ENCODE measurements at regions not wholly inside any gene's neighbourhood (a gene's known extent, or its start where the extent isn't known, plus 50 kb on each side); places are given as distances from the start of the nearest gene placed in this dataset.
"Not testable (repeated sequence)": the region's sequence is repeated elsewhere in the genome, so short reads cannot be mapped to it uniquely, and the experiment has no call there.

- no peaks in the 10 kb centered on the region for H3K4me1 ChIP-seq (ENCODE audit: low read depth)
- DNase-seq (no peak), ATAC-seq (no peak)
- no peak overlapping the region for H3K4me3 ChIP-seq
- H3K9me3 ChIP-seq: peaks cover 10% of the 10 kb centered on the region
- H3K36me3 ChIP-seq (ENCODE audit: low read depth): no peaks in the 10 kb centered on the region
- no peak for TF ChIP-seq CTCF (IDR thresholded peaks at IDR 0.05)
- intact Hi-C loops (cut with DNase I, micrococcal nuclease): no loop called here
Measured at GRCh38 chr4:10853196-10853595, 168.6 kb upstream of the CLNK start.

DNA sequence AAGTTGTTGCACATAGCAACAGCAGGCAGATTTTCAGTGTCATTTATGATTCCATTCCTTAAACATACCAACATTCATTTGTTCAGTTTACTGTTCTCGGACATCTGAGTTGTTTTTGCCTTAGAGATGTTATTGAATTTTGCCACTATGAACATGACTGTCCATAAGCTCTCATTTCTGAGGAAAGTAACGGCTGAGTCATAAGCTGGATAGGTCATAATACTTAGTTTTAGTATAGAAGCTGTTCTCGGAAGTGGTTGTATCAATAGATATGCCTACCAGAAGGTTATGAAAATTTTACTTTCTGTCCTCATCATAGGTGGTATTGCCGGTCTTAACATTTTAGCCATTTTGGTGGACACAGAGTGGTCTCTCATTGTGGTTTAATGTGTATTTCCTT lies 157.1 kb upstream of the CLNK start:
- intact Hi-C loops (cut with DNase I, micrococcal nuclease): no loop called here
- H3K4me3 ChIP-seq: no peak overlapping the region
- no peak for DNase-seq
- no peaks in the 10 kb centered on the region for H3K4me1 ChIP-seq (ENCODE audit: low read depth)
- TF ChIP-seq CTCF (IDR thresholded peaks at IDR 0.05): no peak
- H3K9me3 ChIP-seq: no peaks in the 10 kb centered on the region
- H3K36me3 ChIP-seq (ENCODE audit: low read depth): no peaks in the 10 kb centered on the region
- ATAC-seq: no peak

DNA sequence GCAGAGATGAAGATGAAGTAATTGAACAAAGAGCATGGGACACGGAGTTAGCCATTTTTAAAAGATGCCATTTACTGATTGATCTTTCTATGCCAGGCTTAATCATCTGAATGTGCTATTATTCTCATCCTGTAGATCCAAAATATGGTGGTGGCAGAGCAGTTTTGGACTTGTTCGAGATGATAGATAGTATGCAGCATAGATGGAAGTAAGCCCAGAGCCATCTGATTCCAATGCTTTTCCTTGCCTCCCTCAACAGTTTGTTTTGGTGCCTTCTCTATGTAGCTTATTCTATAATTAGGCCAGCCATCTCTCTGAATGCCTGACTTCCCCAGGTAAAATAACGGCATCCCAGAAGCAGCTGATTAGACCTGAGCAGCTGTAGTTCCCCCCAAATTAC lies 152.6 kb upstream of the CLNK start:
- Histone ChIP-seq H3K4me3 (no peak overlapping the region), H3K4me1 (ENCODE audit: low read depth) (no peaks in the 10 kb centered on the region), H3K9me3 (no peaks in the 10 kb centered on the region), H3K36me3 (ENCODE audit: low read depth) (no peaks in the 10 kb centered on the region)
- DNase-seq: no peak
- intact Hi-C loops (cut with DNase I, micrococcal nuclease): no loop called here
- ATAC-seq: no peak
- no peak for TF ChIP-seq CTCF (IDR thresholded peaks at IDR 0.05)

GRCh38 chr4:10832806-10833628 lies 148.4 kb upstream of the CLNK start:
- Histone ChIP-seq H3K4me1 (ENCODE audit: low read depth) (no peaks in the 10 kb centered on the region), H3K9me3 (no peaks in the 10 kb centered on the region), H3K4me3 (no peak overlapping the region), H3K36me3 (ENCODE audit: low read depth) (no peaks in the 10 kb centered on the region)
- TF ChIP-seq CTCF (IDR thresholded peaks at IDR 0.05): no peak
- DNase-seq (no peak), ATAC-seq (no peak)
- intact Hi-C loops (cut with DNase I, micrococcal nuclease): no loop called here

- no peak for TF ChIP-seq CTCF (IDR thresholded peaks at IDR 0.05)
- Histone ChIP-seq H3K4me3 (no peak overlapping the region), H3K4me1 (ENCODE audit: low read depth) (no peaks in the 10 kb centered on the region), H3K9me3 (no peaks in the 10 kb centered on the region), H3K36me3 (ENCODE audit: low read depth) (no peaks in the 10 kb centered on the region)
- DNase-seq (no peak), ATAC-seq (no peak)
- intact Hi-C loops (cut with DNase I, micrococcal nuclease): no loop called here
Measured at GRCh38 chr4:10831727-10832408, 147.3 kb upstream of the CLNK start.

GRCh38 chr4:10828918-10829538 lies 144.5 kb upstream of the CLNK start:
- H3K9me3 ChIP-seq; H3K4me1 ChIP-seq (ENCODE audit: low read depth); intact Hi-C loops (cut with DNase I, micrococcal nuclease); DNase-seq; H3K4me3 ChIP-seq; ATAC-seq; H3K36me3 ChIP-seq (ENCODE audit: low read depth): not testable (repeated sequence)

Measured in mucosa of descending colon (tissue), 3 donors.